ENCODE measurements at regions not wholly inside any gene's neighbourhood (a gene's known extent, or its start where the extent isn't known, plus 50 kb on each side); places are given as distances from the start of the nearest gene placed in this dataset.

DNA sequence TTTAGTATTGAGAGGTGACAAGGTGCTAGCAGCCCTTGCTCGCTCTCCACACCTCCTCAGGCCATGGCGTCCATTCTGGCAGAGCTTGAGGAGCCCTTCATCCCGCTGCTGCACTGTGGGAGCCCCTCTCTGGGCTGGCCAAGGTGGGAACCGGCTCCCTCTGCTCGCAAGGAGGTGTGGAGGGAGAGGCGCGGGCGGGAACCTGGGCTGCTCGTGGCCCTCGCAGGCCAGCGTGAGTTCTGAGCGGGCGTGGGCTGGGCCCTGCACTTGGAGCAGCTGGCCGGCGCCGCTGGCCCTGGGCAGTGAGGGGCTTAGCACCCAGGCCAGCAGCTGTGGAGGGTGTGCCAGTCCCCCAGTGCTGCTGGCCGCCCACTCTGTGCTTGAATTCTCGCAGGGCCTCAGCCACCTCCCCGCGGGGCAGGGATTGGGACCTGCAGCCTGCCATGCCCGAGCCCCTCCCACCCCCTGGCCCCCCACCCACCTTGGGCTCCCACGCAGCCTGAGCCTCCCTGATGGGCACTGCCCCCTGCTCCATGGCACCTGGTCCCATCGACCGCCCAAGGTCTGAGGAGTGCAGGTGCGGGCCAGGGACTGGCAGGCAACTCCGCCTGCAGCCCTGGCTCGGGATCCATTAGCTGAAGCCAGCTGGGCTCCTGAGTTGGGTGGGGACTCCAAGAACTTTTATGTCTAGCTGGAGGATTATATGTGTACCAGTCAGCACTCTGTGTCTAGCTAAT, 785.2 kb downstream of the DIPK2A start:
- Histone ChIP-seq H3K4me3 (no peak overlapping the region), H3K4me1 (no peaks in the 10 kb centered on the region), H3K27ac (no peak overlapping the region), H3K9me3 (no peaks in the 10 kb centered on the region), H3K27me3 (no peaks in the 10 kb centered on the region), H3K36me3 (no peaks in the 10 kb centered on the region)
- intact Hi-C loops (cut with DNase I), result no loop called here
- TF ChIP-seq POLR2AphosphoS5 (IDR thresholded peaks at IDR 0.05; ENCODE audit: insufficient read depth in 1 of 2, low read depth in 1 of 2), result no peak
- TF ChIP-seq, protein P1, sequence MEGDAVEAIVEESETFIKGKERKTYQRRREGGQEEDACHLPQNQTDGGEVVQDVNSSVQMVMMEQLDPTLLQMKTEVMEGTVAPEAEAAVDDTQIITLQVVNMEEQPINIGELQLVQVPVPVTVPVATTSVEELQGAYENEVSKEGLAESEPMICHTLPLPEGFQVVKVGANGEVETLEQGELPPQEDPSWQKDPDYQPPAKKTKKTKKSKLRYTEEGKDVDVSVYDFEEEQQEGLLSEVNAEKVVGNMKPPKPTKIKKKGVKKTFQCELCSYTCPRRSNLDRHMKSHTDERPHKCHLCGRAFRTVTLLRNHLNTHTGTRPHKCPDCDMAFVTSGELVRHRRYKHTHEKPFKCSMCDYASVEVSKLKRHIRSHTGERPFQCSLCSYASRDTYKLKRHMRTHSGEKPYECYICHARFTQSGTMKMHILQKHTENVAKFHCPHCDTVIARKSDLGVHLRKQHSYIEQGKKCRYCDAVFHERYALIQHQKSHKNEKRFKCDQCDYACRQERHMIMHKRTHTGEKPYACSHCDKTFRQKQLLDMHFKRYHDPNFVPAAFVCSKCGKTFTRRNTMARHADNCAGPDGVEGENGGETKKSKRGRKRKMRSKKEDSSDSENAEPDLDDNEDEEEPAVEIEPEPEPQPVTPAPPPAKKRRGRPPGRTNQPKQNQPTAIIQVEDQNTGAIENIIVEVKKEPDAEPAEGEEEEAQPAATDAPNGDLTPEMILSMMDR (IDR thresholded peaks at IDR 0.05), result no peak
- TF ChIP-seq POLR2A (IDR thresholded peaks at IDR 0.05), result no peak
- DNase-seq (ENCODE audit: extremely low spot score in 2 of 2), result no peak

DNA sequence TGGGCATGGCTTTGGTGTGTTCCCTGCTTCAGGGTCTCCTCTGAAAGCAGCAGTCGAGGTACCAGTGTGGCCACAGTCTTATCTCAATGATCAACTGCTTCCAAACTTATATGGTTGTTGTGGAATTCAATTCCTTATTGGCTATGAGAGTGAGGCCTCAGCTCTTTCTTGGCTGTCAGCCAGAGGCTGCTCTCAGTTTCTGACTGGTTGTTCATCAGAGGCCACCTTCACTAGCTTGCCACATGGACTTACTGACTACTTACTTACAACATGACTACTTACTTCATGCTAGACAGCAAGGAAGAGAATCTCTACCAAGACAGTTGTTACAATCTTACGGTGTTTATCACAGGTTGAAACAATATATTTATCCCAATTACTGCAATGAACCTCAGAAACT, 789.2 kb downstream of the DIPK2A start:
- intact Hi-C loops (cut with DNase I), result no loop called here
- Histone ChIP-seq H3K27ac (no peak overlapping the region), H3K36me3 (no peaks in the 10 kb centered on the region), H3K4me3 (no peak overlapping the region), H3K4me1 (no peaks in the 10 kb centered on the region), H3K9me3 (no peaks in the 10 kb centered on the region), H3K27me3 (no peaks in the 10 kb centered on the region)
- TF ChIP-seq, protein P1 (IDR thresholded peaks at IDR 0.05), result no peak
- TF ChIP-seq POLR2AphosphoS5 (IDR thresholded peaks at IDR 0.05; ENCODE audit: insufficient read depth in 1 of 2, low read depth in 1 of 2) (no peak), POLR2A (IDR thresholded peaks at IDR 0.05) (no peak)
- DNase-seq (ENCODE audit: extremely low spot score in 2 of 2), result no peak

DNA sequence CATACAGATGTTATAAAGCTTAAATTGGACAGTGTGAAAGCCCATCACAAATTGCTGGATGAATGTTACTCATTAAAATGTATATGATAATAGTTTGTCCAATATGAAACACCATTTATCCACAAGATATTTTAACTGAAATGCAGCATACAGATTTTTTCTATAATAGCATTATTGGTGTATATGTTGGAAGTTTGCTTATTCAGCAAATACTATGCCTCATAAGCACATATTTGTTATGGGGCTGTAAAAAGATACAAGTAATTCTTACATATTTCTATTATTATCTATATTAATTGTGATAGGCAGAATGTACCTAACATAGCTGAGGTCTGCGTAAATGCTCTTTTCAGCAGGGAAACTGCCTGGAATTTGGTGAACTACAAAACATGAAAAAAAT, 790.5 kb downstream of the DIPK2A start:
- no peak for DNase-seq (ENCODE audit: extremely low spot score in 2 of 2)
- H3K4me1 ChIP-seq, result no peaks in the 10 kb centered on the region
- H3K27ac ChIP-seq, result no peak overlapping the region
- intact Hi-C loops (cut with DNase I), result no loop called here
- no peaks in the 10 kb centered on the region for H3K36me3 ChIP-seq
- no peaks in the 10 kb centered on the region for H3K9me3 ChIP-seq
- H3K27me3 ChIP-seq, result no peaks in the 10 kb centered on the region
- no peak overlapping the region for H3K4me3 ChIP-seq
- TF ChIP-seq POLR2AphosphoS5 (IDR thresholded peaks at IDR 0.05; ENCODE audit: insufficient read depth in 1 of 2, low read depth in 1 of 2), result no peak
- TF ChIP-seq POLR2A (IDR thresholded peaks at IDR 0.05), result no peak
- TF ChIP-seq, protein P1 (IDR thresholded peaks at IDR 0.05), result no peak

DNA sequence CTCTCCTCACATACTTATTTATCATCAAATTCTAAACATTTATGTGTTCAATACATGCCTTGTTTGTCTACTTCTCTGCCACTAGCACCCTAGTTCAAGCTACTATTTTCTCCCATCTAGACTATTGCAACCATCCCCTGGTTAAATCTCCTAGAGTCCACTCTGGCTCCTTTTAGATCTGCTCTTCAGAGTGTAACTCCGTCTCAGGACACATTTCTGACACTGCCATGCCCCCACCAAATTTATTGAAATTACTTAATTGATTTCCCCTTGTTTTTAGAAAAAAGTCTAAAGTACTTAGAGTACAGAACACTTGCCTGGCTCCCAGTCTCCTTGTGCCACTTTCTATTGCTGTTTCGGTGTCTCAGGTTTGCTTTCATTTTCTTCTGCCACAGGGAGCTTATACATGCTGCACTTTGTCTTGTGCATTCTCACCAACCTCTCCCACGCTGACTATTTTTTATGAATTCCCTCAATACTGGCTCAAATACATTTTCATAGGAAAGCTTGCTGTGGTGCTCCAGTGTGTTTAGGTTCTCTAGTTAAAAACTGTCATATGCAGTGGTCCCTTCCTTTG, 792.3 kb downstream of the DIPK2A start:
- intact Hi-C loops (cut with DNase I), result no loop called here
- TF ChIP-seq POLR2AphosphoS5 (IDR thresholded peaks at IDR 0.05; ENCODE audit: insufficient read depth in 1 of 2, low read depth in 1 of 2), result no peak
- TF ChIP-seq POLR2A (IDR thresholded peaks at IDR 0.05), result no peak
- TF ChIP-seq, protein P1 (IDR thresholded peaks at IDR 0.05), result no peak
- Histone ChIP-seq H3K4me1 (no peaks in the 10 kb centered on the region), H3K9me3 (no peaks in the 10 kb centered on the region), H3K4me3 (no peak overlapping the region), H3K27me3 (no peaks in the 10 kb centered on the region), H3K27ac (no peak overlapping the region), H3K36me3 (no peaks in the 10 kb centered on the region)
- no peak for DNase-seq (ENCODE audit: extremely low spot score in 2 of 2)

DNA sequence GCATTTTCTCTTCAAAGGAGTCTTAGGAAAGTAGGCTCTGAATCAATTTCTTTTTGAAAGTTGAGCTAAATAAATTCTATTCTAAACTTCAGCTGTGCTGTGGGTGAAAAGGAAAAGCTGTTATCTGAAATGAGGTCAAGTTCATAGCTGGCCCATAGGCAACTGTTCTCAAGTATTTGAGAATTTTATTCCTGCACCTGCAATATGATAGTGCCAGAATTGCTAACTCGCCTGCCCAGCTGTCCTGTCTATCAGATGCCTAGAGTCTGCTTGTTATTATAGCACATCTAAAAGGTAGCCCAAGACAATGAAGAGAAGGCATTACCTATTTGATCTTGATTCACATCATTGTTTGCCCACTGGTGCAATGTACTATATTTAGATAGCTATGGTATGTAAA, 798.7 kb downstream of the DIPK2A start:
- DNase-seq (ENCODE audit: extremely low spot score in 2 of 2), result no peak
- intact Hi-C loops (cut with DNase I), result no loop called here
- TF ChIP-seq, protein P1 (IDR thresholded peaks at IDR 0.05), result no peak
- no peak for TF ChIP-seq POLR2AphosphoS5 (IDR thresholded peaks at IDR 0.05; ENCODE audit: insufficient read depth in 1 of 2, low read depth in 1 of 2)
- no peak for TF ChIP-seq POLR2A (IDR thresholded peaks at IDR 0.05)
- no peak overlapping the region for H3K27ac ChIP-seq
- H3K27me3 ChIP-seq, result no peaks in the 10 kb centered on the region
- H3K36me3 ChIP-seq, result no peaks in the 10 kb centered on the region
- H3K4me1 ChIP-seq, result peaks cover 13% of the 10 kb centered on the region
- H3K9me3 ChIP-seq, result no peaks in the 10 kb centered on the region
- H3K4me3 ChIP-seq, result no peak overlapping the region
